SK-N-SH treated with all-trans-retinoic acid at 6 μM for 48 hours (cell line): ENCODE measurements at regions not wholly inside any gene's neighbourhood (a gene's known extent, or its start where the extent isn't known, plus 50 kb on each side); places are given as distances from the start of the nearest gene placed in this dataset.

ENCODE experiments used
- ATAC-seq: fragments of 200-7000 bp; cut with Tn5 transposase; 3 replicates; pipeline ENCODE4 v1.9.1; 2020; ENCODE audit warnings: mild to moderate bottlenecking, moderate library complexity
- ARNTL ChIP-seq: fragments of 450-650 bp; formaldehyde crosslinking; IDR thresholded peaks from 2 replicates; pipeline ENCODE4 v1.5.0; 2020; ENCODE audit warnings: low read depth, mild to moderate bottlenecking, moderate library complexity, borderline replicate concordance
- BACH2 ChIP-seq: fragments of 250-450 bp; sonication (Bioruptor Pico); IDR thresholded peaks from 2 replicates; pipeline ENCODE4 v1.9.0; 2021; ENCODE audit warnings: mild to moderate bottlenecking, borderline replicate concordance
- CREB5 ChIP-seq: fragments of 250-450 bp; sonication (Bioruptor Pico); IDR thresholded peaks from 2 replicates; pipeline ENCODE4 v1.5.1; 2020; ENCODE audit warnings: low read depth, mild to moderate bottlenecking, moderate library complexity
- CSDC2 ChIP-seq: fragments of 250-450 bp; sonication (Bioruptor Pico); IDR thresholded peaks from 2 replicates; pipeline ENCODE4 v1.5.0; 2020; ENCODE audit warnings: mild to moderate bottlenecking, moderate library complexity
- CSRNP3 ChIP-seq: fragments of 250-450 bp; sonication (Bioruptor Pico); IDR thresholded peaks from 2 replicates; pipeline ENCODE4 v1.5.1; 2021; ENCODE audit warnings: mild to moderate bottlenecking, moderate library complexity
- ESRRG ChIP-seq: fragments of 250-450 bp; sonication (Bioruptor Pico); IDR thresholded peaks from 2 replicates; pipeline ENCODE4 v1.6.1; 2021; ENCODE audit warnings: mild to moderate bottlenecking
- GLIS3 ChIP-seq: fragments of 250-450 bp; sonication (Bioruptor Pico); IDR thresholded peaks from 2 replicates; pipeline ENCODE4 v1.5.0; 2020; ENCODE audit warnings: mild to moderate bottlenecking, moderate library complexity
- ISL1 ChIP-seq: fragments of 250-450 bp; sonication (Bioruptor Pico); IDR thresholded peaks from 2 replicates; pipeline ENCODE4 v2.1.2; 2022; ENCODE audit warnings: mild to moderate bottlenecking, moderate library complexity
- OSR1 ChIP-seq: fragments of 250-450 bp; sonication (Bioruptor Pico); IDR thresholded peaks from 2 replicates; pipeline ENCODE4 v1.8.0; 2022; ENCODE audit warnings: moderate library complexity, mild to moderate bottlenecking, inconsistent platforms
- POU6F1 ChIP-seq: fragments of 250-450 bp; sonication (Bioruptor Pico); IDR thresholded peaks from 2 replicates; pipeline ENCODE4 v1.8.0; 2021; ENCODE audit warnings: low read depth, mild to moderate bottlenecking, moderate library complexity, borderline replicate concordance
- PPARA ChIP-seq: fragments of 250-450 bp; sonication (Bioruptor Pico); IDR thresholded peaks from 2 replicates; pipeline ENCODE4 v1.5.0; 2020; ENCODE audit warnings: mild to moderate bottlenecking, borderline replicate concordance
- SNAI2 ChIP-seq: fragments of 250-450 bp; sonication (Bioruptor Pico); IDR thresholded peaks from 2 replicates; pipeline ENCODE4 v1.5.0; 2020; ENCODE audit warnings: mild to moderate bottlenecking, moderate library complexity
- TCF4 ChIP-seq: fragments of 250-450 bp; sonication (Bioruptor Pico); IDR thresholded peaks from 2 replicates; pipeline ENCODE4 v1.8.0; 2021; ENCODE audit warnings: mild to moderate bottlenecking, moderate library complexity, borderline replicate concordance
- TOX ChIP-seq: fragments of 250-450 bp; sonication (Bioruptor Pico); IDR thresholded peaks from 2 replicates; pipeline ENCODE4 v1.8.0; 2021; ENCODE audit warnings: mild to moderate bottlenecking, moderate library complexity, borderline replicate concordance
- TSHZ2 ChIP-seq: fragments of 250-450 bp; sonication (Bioruptor Pico); IDR thresholded peaks from 2 replicates; pipeline ENCODE4 v1.5.0; 2020; ENCODE audit warnings: mild to moderate bottlenecking, moderate library complexity
- ZC3H10 ChIP-seq: fragments of 250-450 bp; sonication (Bioruptor Pico); IDR thresholded peaks from 2 replicates; pipeline ENCODE4 v1.5.1; 2021; ENCODE audit warnings: mild to moderate bottlenecking, moderate library complexity
- ZFP3 ChIP-seq: fragments of 250-450 bp; sonication (Bioruptor Pico); IDR thresholded peaks from 2 replicates; pipeline ENCODE4 v1.5.0; 2020; ENCODE audit warnings: mild to moderate bottlenecking, moderate library complexity
- ZNF565 ChIP-seq: fragments of 450-650 bp; formaldehyde crosslinking; conservative IDR thresholded peaks from 2 replicates; pipeline ENCODE4 v1.5.0; 2020; ENCODE audit warnings: low read depth, mild to moderate bottlenecking, moderate library complexity
- ZNF70 ChIP-seq: fragments of 450-650 bp; formaldehyde crosslinking; IDR thresholded peaks from 2 replicates; pipeline ENCODE4 v1.5.0; 2020; ENCODE audit warnings: mild to moderate bottlenecking, moderate library complexity
- ZNF8 ChIP-seq: fragments of 450-650 bp; formaldehyde crosslinking; IDR thresholded peaks from 2 replicates; pipeline ENCODE4 v1.5.0; 2020; ENCODE audit warnings: mild to moderate bottlenecking, moderate library complexity

- TF ChIP-seq PPARA (CRISPR knock-in tag): no peak
- TF ChIP-seq POU6F1 (CRISPR knock-in tag): no peak
- no peak for TF ChIP-seq CSDC2 (CRISPR knock-in tag)
- TF ChIP-seq ZNF70: no peak
- no peak for TF ChIP-seq ISL1 (CRISPR knock-in tag)
- no peak for TF ChIP-seq CREB5
- TF ChIP-seq OSR1 (CRISPR knock-in tag): no peak
- TF ChIP-seq ESRRG (CRISPR knock-in tag): no peak
- no peak for TF ChIP-seq TCF4 (CRISPR knock-in tag)
- no peak for TF ChIP-seq TOX (CRISPR knock-in tag)
- TF ChIP-seq TSHZ2 (CRISPR knock-in tag): no peak
- TF ChIP-seq GLIS3 (CRISPR knock-in tag): no peak
- no peak for TF ChIP-seq CSRNP3
- no peak for TF ChIP-seq ZC3H10
- no peak for TF ChIP-seq ZFP3 (CRISPR knock-in tag)
- no peak for TF ChIP-seq BACH2 (CRISPR knock-in tag)
- no peak for TF ChIP-seq ARNTL (CRISPR knock-in tag)
- no peak for TF ChIP-seq ZNF8 (CRISPR knock-in tag)
- TF ChIP-seq ZNF565 (CRISPR knock-in tag): no peak
- no peak for TF ChIP-seq SNAI2
- ATAC-seq: no peak
Measured at GRCh38 chr14:71181215-71182003, 274.1 kb downstream of the PCNX1 start.

- TF ChIP-seq ISL1 (CRISPR knock-in tag) (no peak), ZFP3 (CRISPR knock-in tag) (no peak), TCF4 (CRISPR knock-in tag) (peak; percentile 48; the same call in 1 of the 2 replicates)
- ATAC-seq: no peak; the same call in 2 of the 3 replicates
Measured at GRCh38 chr14:71183876-71184689, 276.8 kb downstream of the PCNX1 start.

GRCh38 chr14:71185637-71186036 lies 278.4 kb downstream of the PCNX1 start:
- no peak for ATAC-seq
- TF ChIP-seq OSR1 (CRISPR knock-in tag): no peak
- no peak for TF ChIP-seq ZNF70
- TF ChIP-seq PPARA (CRISPR knock-in tag): no peak
- no peak for TF ChIP-seq CSRNP3
- TF ChIP-seq POU6F1 (CRISPR knock-in tag): no peak
- no peak for TF ChIP-seq BACH2 (CRISPR knock-in tag)
- no peak for TF ChIP-seq ZC3H10
- TF ChIP-seq TCF4 (CRISPR knock-in tag): no peak
- no peak for TF ChIP-seq ISL1 (CRISPR knock-in tag)
- no peak for TF ChIP-seq GLIS3 (CRISPR knock-in tag)
- no peak for TF ChIP-seq CSDC2 (CRISPR knock-in tag)
- no peak for TF ChIP-seq ZNF8 (CRISPR knock-in tag)
- TF ChIP-seq CREB5: no peak
- TF ChIP-seq ESRRG (CRISPR knock-in tag): no peak
- TF ChIP-seq TOX (CRISPR knock-in tag): no peak
